Sigmoid colon (tissue), 4 donors: ENCODE measurements at regions not wholly inside any gene's neighbourhood (a gene's known extent, or its start where the extent isn't known, plus 50 kb on each side); places are given as distances from the start of the nearest gene placed in this dataset.

Experiments
- POLR2A ChIP-seq, 2 donors: fragments of 450-650 bp; IDR thresholded peaks; one replicate each; pipeline ENCODE4 v1.6.1; 2016; ENCODE audit warnings: antibody characterized with exemption in 2 of 2, mild to moderate bottlenecking in 2 of 2, moderate library complexity in 2 of 2
- POLR2AphosphoS5 ChIP-seq, 4 donors: sonication (generic); formaldehyde crosslinking; IDR thresholded peaks; one replicate each; pipeline ENCODE4 v1.6.1; 2017; ENCODE audit warnings: antibody characterized with exemption in 4 of 4
- TF ChIP-seq, protein P1 (sequence below), 4 experiments: fragments of 450-650 bp in 3 of 4; fragments of 200-600 bp in 1 of 4; IDR thresholded peaks; one replicate each; pipeline ENCODE4 v1.5.1; 2016 to 2019; ENCODE audit warnings: antibody characterized with exemption in 4 of 4, mild to moderate bottlenecking in 3 of 4, moderate library complexity in 2 of 4

GRCh38 chr4:142983589-142983988, 137.5 kb upstream of the INPP4B start:
- TF ChIP-seq POLR2A (IDR thresholded peaks at IDR 0.05) (no peak), POLR2AphosphoS5 (IDR thresholded peaks at IDR 0.05) (no peak)
- TF ChIP-seq, protein P1, sequence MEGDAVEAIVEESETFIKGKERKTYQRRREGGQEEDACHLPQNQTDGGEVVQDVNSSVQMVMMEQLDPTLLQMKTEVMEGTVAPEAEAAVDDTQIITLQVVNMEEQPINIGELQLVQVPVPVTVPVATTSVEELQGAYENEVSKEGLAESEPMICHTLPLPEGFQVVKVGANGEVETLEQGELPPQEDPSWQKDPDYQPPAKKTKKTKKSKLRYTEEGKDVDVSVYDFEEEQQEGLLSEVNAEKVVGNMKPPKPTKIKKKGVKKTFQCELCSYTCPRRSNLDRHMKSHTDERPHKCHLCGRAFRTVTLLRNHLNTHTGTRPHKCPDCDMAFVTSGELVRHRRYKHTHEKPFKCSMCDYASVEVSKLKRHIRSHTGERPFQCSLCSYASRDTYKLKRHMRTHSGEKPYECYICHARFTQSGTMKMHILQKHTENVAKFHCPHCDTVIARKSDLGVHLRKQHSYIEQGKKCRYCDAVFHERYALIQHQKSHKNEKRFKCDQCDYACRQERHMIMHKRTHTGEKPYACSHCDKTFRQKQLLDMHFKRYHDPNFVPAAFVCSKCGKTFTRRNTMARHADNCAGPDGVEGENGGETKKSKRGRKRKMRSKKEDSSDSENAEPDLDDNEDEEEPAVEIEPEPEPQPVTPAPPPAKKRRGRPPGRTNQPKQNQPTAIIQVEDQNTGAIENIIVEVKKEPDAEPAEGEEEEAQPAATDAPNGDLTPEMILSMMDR (IDR thresholded peaks at IDR 0.05), result no peak
